Heart left ventricle (tissue), 16 donors: ENCODE measurements at regions not wholly inside any gene's neighbourhood (a gene's known extent, or its start where the extent isn't known, plus 50 kb on each side); places are given as distances from the start of the nearest gene placed in this dataset.

Source experiments
- ATAC-seq, 4 donors: fragments of 200-7000 bp; cut with Tn5 transposase; one replicate each; pipeline ENCODE4 v1.9.1; 2020 to 2022; ENCODE audit warnings: moderate library complexity in 4 of 4, mild to moderate bottlenecking in 3 of 4, moderate number of reproducible peaks in 1 of 4
- DNase-seq, 5 donors: peaks; one replicate each; pipeline ENCODE4 v3.0.0-alpha.2; 2020
- H3K27ac ChIP-seq, 12 donors: fragments of 200-600 bp; sonication (generic) in 4 of 12; one replicate each; pipeline versions ENCODE4 v1.5.0 to v1.8.0; 2016 to 2022; ENCODE audit warnings: mild to moderate bottlenecking in 2 of 12
- H3K27me3 ChIP-seq, 9 donors: fragments of 200-600 bp; sonication (generic) in 2 of 9; one replicate each; pipeline versions ENCODE4 v1.5.1 to v1.8.0; 2016 to 2022; ENCODE audit warnings: mild to moderate bottlenecking in 3 of 9
- H3K36me3 ChIP-seq, 9 donors: fragments of 200-600 bp; sonication (generic) in 2 of 9; one replicate each; pipeline versions ENCODE4 v1.5.0 to v1.8.0; 2018 to 2022; ENCODE audit warnings: mild to moderate bottlenecking in 2 of 9
- H3K4me1 ChIP-seq, 12 donors: fragments of 200-600 bp; sonication (generic) in 4 of 12; one replicate each; pipeline versions ENCODE4 v1.5.0 to v1.8.0; 2016 to 2022; ENCODE audit warnings: mild to moderate bottlenecking in 3 of 12
- H3K4me3 ChIP-seq, 12 donors: fragments of 200-600 bp; sonication (generic) in 4 of 12; one replicate each; pipeline versions ENCODE4 v1.5.0 to v1.8.0; 2017 to 2022; ENCODE audit warnings: mild to moderate bottlenecking in 9 of 12, moderate library complexity in 4 of 12
- H3K9me3 ChIP-seq, 12 donors: fragments of 200-600 bp; sonication (generic) in 4 of 12; one replicate each; pipeline versions ENCODE4 v1.5.0 to v1.8.0; 2016 to 2022; ENCODE audit warnings: mild to moderate bottlenecking in 1 of 12
- CTCF ChIP-seq, 12 donors: fragments of 200-600 bp; sonication (generic) in 4 of 12; IDR thresholded peaks; one replicate each; pipeline versions ENCODE4 v1.5.0 to v1.8.0; 2018 to 2022; ENCODE audit warnings: antibody characterized with exemption in 12 of 12, mild to moderate bottlenecking in 5 of 12
- POLR2A ChIP-seq, 2 donors: fragments of 450-650 bp; IDR thresholded peaks; one replicate each; pipeline ENCODE4 v1.6.1; 2017; ENCODE audit warnings: antibody characterized with exemption in 2 of 2, mild to moderate bottlenecking in 2 of 2, moderate library complexity in 2 of 2
- WGBS, 4 donors: extraction: QIAGEN DNeasy Blood & Tissue Kit in 2 of 4; methylation state at CpG; one replicate each; pipeline versions ENCODE4 v1.1.5 to v1.1.7; 2013 to 2018; 5-methylcytosine and 5-hydroxymethylcytosine counted together
- intact Hi-C, 10 donors: fragments of 100-400 bp; cut with DNase I; formaldehyde crosslinking; loops; one replicate each; pipeline versions ENCODE4 v1.11.1 to v1.14.2; 2022
- donor health status: ischemic (EF 13 %, LVEDD 7.1; RV severe dilation, severe dysfunction).
- donor health status: healthy with polysubstance abuse.
- donor health status: DM: no; HTN: yes; CAD: no.
- donor health status: DM: no; HTN: no; CAD: no.
- donor health status: ischemic (EF 25% LVEDD 6.9; RV normal size, moderate dysfunction).
- donor health status: ischemic (EF 25% LVEDD 5.7; RV mildly dilated, moderate dysfunction).
- donor health status: healthy.
- donor health status: DM: yes; HTN: yes; CAD: no.
- donor health status: ischemic (EF 35%, LVEDD 5.7; RV mildly dilated, moderate dysfunction).
- donor health status: nonischemic (EF 11% LVEDD 7.7; RV severe dilation, severe dysfunction).
- donor health status: DM: yes; HTN: yes; CAD: no.
- donor health status: PGD.
- donor health status: ischemic (EF 29% LVEDD 5.4; RV normal size, mild dysfunction).
- donor health status: nonischemic (EF 23%, LVEDD 6.1; RV moderate dilation, normal function).

GRCh38 chr13:40466272-40466671, 200.2 kb downstream of the FOXO1 start:
- DNase-seq (no peak), ATAC-seq (no peak)
- Histone ChIP-seq H3K36me3 (no peaks in the 10 kb centered on the region), H3K4me3 (no peak overlapping the region), H3K27me3 (no peaks in the 10 kb centered on the region), H3K9me3 (no peaks in the 10 kb centered on the region), H3K4me1 (peaks cover 0 to 20% (median 5%) of the 10 kb centered on the region in 12 donors), H3K27ac (no peak overlapping the region)
- intact Hi-C loops, result no loop called here
- WGBS, 4 donors, result 96 to 100% (median 97%) methylated on average over 6 of the region's 6 CpGs
- no peak for TF ChIP-seq POLR2A (IDR thresholded peaks at IDR 0.05)
- TF ChIP-seq CTCF (IDR thresholded peaks at IDR 0.05), result no peak

- H3K27ac ChIP-seq, result no peak overlapping the region
- 93 to 98% (median 96%) methylated on average over 2 of the region's 2 CpGs for WGBS, 4 donors
- H3K36me3 ChIP-seq, result no peaks in the 10 kb centered on the region
- H3K4me1 ChIP-seq, result peaks cover 0 to 21% (median 5%) of the 10 kb centered on the region in 12 donors
- intact Hi-C loops, result no loop called here
- no peaks in the 10 kb centered on the region for H3K9me3 ChIP-seq
- TF ChIP-seq CTCF (IDR thresholded peaks at IDR 0.05) (no peak), POLR2A (IDR thresholded peaks at IDR 0.05) (no peak)
- H3K27me3 ChIP-seq, result no peaks in the 10 kb centered on the region
- ATAC-seq (no peak), DNase-seq (no peak)
- H3K4me3 ChIP-seq, result no peak overlapping the region
These were observed 198.1 kb downstream of the FOXO1 start for GRCh38 chr13:40468227-40468838.

GRCh38 chr13:40469581-40470310, 196.7 kb downstream of the FOXO1 start:
- no peaks in the 10 kb centered on the region for H3K36me3 ChIP-seq
- no peaks in the 10 kb centered on the region for H3K27me3 ChIP-seq
- intact Hi-C loops, result loop anchor here in 2 of 10 donors (10.0 kb wide), 2 partner anchors 195 to 405 kb away; partner anchors contain the start of gene FOXO1 (in 1 of the 2)
- 83 to 89% (median 86%) methylated on average over 12 of the region's 12 CpGs for WGBS, 4 donors
- peak overlapping the region in 10 of 12 donors; percentile 39 to 89 (median 68) for H3K27ac ChIP-seq
- H3K4me3 ChIP-seq, result no peak overlapping the region
- ATAC-seq (peak in 3 of 4 donors; percentile 18 to 52 (median 45)), DNase-seq (no peak)
- peaks cover 0 to 21% (median 5%) of the 10 kb centered on the region in 12 donors for H3K4me1 ChIP-seq
- TF ChIP-seq CTCF (IDR thresholded peaks at IDR 0.05) (no peak), POLR2A (IDR thresholded peaks at IDR 0.05) (no peak)
- no peaks in the 10 kb centered on the region for H3K9me3 ChIP-seq

- Histone ChIP-seq H3K27ac (peak overlapping the region in 11 of 12 donors; percentile 8 to 89 (median 67)), H3K4me1 (peaks cover 0 to 21% (median 6%) of the 10 kb centered on the region in 12 donors), H3K36me3 (no peaks in the 10 kb centered on the region), H3K4me3 (no peak overlapping the region), H3K9me3 (no peaks in the 10 kb centered on the region), H3K27me3 (no peaks in the 10 kb centered on the region)
- no peak for TF ChIP-seq POLR2A (IDR thresholded peaks at IDR 0.05)
- TF ChIP-seq CTCF (IDR thresholded peaks at IDR 0.05), result no peak
- ATAC-seq (peak; percentile 56 to 84 (median 80)), DNase-seq (peak in 1 of 5 donors; percentile 41)
- intact Hi-C loops, result loop anchor here in 2 of 10 donors (10.0 kb wide), 2 partner anchors 194 to 406 kb away; partner anchors contain the start of gene FOXO1 (in 1 of the 2)
- WGBS, 4 donors, result 34 to 64% (median 47%) methylated on average over 4 of the region's 4 CpGs
These were observed 195.8 kb downstream of the FOXO1 start for GRCh38 chr13:40470660-40471059.
